GM12801 (cell line): ENCODE measurements at regions not wholly inside any gene's neighbourhood (a gene's known extent, or its start where the extent isn't known, plus 50 kb on each side); places are given as distances from the start of the nearest gene placed in this dataset.

Source experiments
- TF ChIP-seq, protein P1 (sequence below): IDR thresholded peaks from one replicate; pipeline ENCODE4 v1.5.1; 2011; ENCODE audit warnings: control low read depth; ENCODE audit not compliant: insufficient read length; ENCODE audit errors: extremely low read depth

DNA sequence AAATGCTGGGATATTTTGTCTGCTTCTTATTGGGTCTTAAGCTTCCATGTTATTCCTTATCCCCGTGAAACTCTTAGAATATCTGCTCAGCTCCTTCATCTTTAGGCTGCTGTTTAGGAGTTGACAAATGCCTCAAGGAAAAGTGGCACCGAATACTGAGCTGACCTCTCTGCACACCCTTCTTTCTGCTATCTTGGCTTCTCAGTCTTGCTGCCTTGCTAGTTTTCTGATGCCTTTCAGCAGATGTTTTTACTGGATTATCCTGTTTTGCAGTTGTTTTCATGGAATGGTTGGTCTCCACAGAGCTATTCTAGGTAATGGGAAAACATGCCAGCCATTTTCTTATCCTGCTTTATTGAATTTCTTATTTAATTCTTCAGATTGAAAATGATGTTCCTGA, 86.3 kb downstream of the GYPE start:
- TF ChIP-seq, protein P1, sequence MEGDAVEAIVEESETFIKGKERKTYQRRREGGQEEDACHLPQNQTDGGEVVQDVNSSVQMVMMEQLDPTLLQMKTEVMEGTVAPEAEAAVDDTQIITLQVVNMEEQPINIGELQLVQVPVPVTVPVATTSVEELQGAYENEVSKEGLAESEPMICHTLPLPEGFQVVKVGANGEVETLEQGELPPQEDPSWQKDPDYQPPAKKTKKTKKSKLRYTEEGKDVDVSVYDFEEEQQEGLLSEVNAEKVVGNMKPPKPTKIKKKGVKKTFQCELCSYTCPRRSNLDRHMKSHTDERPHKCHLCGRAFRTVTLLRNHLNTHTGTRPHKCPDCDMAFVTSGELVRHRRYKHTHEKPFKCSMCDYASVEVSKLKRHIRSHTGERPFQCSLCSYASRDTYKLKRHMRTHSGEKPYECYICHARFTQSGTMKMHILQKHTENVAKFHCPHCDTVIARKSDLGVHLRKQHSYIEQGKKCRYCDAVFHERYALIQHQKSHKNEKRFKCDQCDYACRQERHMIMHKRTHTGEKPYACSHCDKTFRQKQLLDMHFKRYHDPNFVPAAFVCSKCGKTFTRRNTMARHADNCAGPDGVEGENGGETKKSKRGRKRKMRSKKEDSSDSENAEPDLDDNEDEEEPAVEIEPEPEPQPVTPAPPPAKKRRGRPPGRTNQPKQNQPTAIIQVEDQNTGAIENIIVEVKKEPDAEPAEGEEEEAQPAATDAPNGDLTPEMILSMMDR, result no peak

DNA sequence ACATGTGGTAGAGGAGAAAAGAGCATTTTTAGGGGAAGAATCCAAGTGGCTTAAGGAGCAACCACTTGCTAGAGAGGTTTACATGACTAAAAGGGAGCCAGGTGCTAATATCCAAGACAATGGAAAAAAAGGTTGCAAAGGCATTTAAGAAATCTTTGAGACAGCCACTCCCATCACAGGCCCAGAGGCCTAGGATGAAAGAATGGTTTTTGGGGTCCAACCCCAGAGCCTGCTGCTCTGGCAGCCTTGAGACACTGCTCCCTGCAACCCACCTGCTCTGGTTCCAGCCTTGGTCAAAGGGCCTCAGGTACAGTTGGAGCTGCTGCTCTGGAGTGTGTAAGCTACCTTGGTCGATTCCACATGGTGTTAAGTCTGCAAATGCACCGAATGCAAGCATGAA, 84.1 kb upstream of the FREM3 start:
- TF ChIP-seq, protein P1, result no peak

DNA sequence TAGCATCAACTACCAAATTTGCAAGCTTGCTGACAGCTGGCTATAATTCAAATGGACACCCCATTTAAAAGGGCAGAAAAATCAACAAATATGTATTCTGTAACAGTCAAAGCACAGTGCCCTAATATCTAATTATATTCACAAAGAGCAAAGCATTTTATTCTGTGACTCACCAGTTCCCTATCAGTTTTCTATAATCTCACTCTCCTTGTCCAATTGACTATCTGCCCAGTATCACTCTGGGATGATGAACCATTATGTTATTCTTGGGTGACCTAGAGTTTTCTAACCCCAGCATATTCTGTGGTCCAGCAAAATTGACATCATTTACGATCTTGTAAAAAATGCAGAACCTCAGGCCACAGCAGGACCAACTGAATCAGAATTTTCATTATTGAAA, 82.0 kb upstream of the FREM3 start:
- TF ChIP-seq, protein P1, result no peak

DNA sequence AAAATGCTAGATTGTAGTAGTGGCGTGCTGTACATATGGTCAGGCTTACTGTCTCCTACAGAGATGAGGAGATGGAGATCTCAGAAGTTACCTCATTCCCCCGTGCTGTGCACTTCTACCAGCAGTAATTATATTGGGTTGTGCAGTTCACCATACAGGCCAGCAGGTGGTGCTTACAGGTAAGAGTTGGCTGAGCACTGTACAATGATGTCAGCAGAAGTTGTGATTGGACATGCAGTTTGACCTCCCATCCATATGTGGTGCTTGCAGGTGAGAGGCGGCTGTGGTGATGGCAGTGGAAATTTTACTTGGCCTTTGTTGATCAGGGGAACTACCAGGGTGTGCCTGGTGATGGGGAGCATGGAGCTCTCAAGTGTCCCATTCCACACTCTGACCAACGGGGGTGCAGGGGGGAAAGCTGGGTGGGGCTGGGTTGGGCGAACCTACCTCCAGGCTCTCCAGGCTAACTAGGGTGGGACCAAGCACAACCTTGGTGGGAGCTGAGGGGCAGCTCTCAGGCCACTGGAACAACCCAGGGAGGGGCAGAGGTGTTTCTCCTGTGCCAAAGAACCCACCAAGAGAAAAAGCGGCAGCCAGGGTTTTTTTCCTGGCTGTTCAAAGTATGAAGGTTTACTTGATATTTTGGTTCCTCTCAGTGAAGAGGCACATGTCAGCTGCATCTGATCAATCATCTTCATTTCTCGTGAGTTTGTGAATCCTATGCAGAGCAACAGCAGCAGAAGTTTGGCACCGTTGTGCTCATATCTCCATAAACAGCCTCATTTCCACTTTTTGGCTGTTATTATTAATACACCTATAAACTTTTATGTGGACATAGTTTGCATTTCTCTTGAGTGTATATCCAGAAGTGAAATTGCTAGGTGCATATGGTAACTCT, 73.8 kb upstream of the FREM3 start:
- TF ChIP-seq, protein P1, result peak; percentile 13

DNA sequence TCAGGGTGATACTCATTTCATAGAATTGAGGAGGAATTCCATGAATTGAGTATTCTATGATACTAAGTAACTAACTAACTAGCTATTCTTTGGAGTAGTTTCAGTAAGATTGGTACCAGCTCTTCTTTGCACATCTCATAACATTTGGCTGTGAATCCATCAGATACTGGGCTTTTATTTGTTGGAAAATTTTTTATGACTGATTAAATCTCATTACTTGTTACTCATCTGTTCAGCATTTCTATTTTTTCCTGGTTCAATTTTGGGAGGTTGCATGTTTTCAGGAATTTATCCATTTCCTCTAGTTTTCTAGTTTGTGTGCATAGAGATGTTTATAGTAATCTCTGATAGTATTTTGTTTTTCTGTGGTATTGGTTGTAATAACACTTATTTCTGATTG, 70.8 kb upstream of the FREM3 start:
- TF ChIP-seq, protein P1, result no peak

DNA sequence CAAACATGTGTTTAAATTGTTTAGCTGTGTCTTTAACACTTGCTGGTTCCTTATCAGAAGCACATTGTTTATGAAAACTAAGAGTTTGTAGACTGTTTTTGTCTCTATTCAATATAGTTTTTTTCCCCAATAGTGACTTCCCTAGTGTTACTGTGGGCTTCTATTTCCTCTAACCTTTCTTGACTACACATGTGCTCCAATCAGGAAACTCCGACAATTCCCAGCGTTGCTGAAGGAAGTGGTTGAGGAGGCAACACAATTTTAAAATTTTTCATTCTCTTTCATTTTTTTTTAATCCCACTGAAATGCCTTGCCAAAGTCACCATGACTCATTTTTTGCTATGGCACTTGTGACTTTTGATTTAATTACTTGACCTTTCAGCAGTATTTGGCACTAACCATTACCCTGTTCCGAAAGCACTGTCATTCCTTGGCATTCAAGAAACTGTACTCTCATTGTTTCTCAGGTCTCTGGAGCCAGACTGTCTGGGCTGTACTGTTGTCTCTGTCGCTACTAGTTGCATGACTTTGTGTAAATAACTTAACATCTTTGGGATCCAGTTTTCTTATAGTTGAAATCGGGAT, 67.6 kb upstream of the FREM3 start:
- TF ChIP-seq, protein P1, result no peak

DNA sequence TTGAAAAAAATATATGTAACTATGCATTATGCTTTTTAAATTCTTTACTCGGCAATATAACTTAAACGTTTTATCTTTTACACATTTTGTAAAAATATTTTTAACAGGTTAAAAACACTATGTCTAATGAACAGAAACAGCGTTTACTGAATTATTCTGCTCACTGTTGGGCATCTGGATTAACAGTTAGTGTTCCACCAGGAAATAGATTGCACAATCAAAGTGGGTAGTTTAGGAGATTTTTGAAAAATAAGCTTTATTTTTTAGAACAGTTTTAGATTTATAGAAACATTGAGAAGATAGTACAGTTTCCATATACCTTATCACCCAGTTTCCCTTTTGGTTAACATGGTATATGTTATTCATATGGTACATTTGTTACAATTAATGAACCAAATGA, 63.1 kb upstream of the FREM3 start:
- TF ChIP-seq, protein P1, result no peak
